ENCODE measurements at regions not wholly inside any gene's neighbourhood (a gene's known extent, or its start where the extent isn't known, plus 50 kb on each side); places are given as distances from the start of the nearest gene placed in this dataset.
"Not testable (repeated sequence)": the region's sequence is repeated elsewhere in the genome, so short reads cannot be mapped to it uniquely, and the experiment has no call there.

DNA sequence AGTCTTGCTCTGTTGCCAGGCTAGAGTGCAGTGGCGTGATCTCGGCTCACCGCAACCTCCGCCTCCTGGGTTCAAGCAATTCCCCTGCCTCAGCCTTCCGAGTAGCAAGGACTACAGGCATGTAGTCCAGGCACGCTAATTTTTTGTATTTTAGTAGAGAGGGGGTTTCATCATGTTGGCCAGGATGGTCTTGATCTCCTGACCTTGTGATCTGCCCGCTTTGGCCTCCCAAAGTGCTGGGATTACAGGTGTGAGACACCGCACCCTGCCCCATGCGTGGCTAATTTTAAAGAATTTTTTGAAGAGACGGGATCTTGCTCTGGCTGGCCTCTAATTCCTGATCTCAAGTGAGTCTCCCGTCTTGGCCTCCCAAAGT, 168.8 kb upstream of the ZNF217 start:
- TF ChIP-seq, protein P1, sequence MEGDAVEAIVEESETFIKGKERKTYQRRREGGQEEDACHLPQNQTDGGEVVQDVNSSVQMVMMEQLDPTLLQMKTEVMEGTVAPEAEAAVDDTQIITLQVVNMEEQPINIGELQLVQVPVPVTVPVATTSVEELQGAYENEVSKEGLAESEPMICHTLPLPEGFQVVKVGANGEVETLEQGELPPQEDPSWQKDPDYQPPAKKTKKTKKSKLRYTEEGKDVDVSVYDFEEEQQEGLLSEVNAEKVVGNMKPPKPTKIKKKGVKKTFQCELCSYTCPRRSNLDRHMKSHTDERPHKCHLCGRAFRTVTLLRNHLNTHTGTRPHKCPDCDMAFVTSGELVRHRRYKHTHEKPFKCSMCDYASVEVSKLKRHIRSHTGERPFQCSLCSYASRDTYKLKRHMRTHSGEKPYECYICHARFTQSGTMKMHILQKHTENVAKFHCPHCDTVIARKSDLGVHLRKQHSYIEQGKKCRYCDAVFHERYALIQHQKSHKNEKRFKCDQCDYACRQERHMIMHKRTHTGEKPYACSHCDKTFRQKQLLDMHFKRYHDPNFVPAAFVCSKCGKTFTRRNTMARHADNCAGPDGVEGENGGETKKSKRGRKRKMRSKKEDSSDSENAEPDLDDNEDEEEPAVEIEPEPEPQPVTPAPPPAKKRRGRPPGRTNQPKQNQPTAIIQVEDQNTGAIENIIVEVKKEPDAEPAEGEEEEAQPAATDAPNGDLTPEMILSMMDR (IDR thresholded peaks at IDR 0.05) = not testable (repeated sequence)
- TF ChIP-seq POLR2AphosphoS5 (IDR thresholded peaks at IDR 0.05) = not testable (repeated sequence)

Measured in breast epithelium (tissue), 3 donors.